GM23338 (cell line): ENCODE measurements at regions not wholly inside any gene's neighbourhood (a gene's known extent, or its start where the extent isn't known, plus 50 kb on each side); places are given as distances from the start of the nearest gene placed in this dataset.

Source experiments
- ATAC-seq: fragments of 200-7000 bp; cut with Tn5 transposase; 3 replicates; pipeline ENCODE4 v1.9.1; 2020
- DNase-seq: peaks from one replicate; pipeline ENCODE4 v3.0.0-alpha.2; 2015; ENCODE audit warnings: low spot score
- H2AFZ ChIP-seq: fragments of 200-600 bp; sonication (generic); 2 replicates; pipeline ENCODE4 v1.8.0; 2016; ENCODE audit warnings: antibody characterized with exemption, mild to moderate bottlenecking, moderate library complexity
- H3F3A ChIP-seq: fragments of 200-600 bp; sonication (generic); replicated peaks from 2 replicates; pipeline ENCODE4 v1.8.0; 2017; ENCODE audit warnings: antibody characterized with exemption, mixed run types, low read depth
- H3K27ac ChIP-seq: fragments of 200-600 bp; sonication (generic); 2 replicates; pipeline ENCODE4 v1.6.1; 2016; ENCODE audit warnings: low read depth
- H3K27me3 ChIP-seq: fragments of 200-600 bp; sonication (generic); 2 replicates; pipeline ENCODE4 v1.8.0; 2016; ENCODE audit warnings: mild to moderate bottlenecking, mixed run types, moderate library complexity; ENCODE audit not compliant: insufficient read depth
- H3K36me3 ChIP-seq: fragments of 200-600 bp; sonication (generic); 2 replicates; pipeline ENCODE4 v1.8.0; 2016; ENCODE audit warnings: mild to moderate bottlenecking; ENCODE audit not compliant: insufficient read depth
- H3K4me1 ChIP-seq: fragments of 200-600 bp; sonication (generic); 2 replicates; pipeline ENCODE4 v1.8.0; 2016; ENCODE audit warnings: mild to moderate bottlenecking, moderate library complexity; ENCODE audit not compliant: insufficient read depth
- H3K4me2 ChIP-seq: fragments of 200-600 bp; sonication (generic); 2 replicates; pipeline ENCODE4 v1.7.1; 2017; ENCODE audit warnings: mixed run types
- H3K4me3 ChIP-seq: fragments of 200-600 bp; sonication (generic); 2 replicates; pipeline ENCODE4 v1.6.1; 2016; ENCODE audit warnings: mixed run types
- H3K79me2 ChIP-seq: fragments of 200-600 bp; sonication (generic); replicated peaks from 2 replicates; pipeline ENCODE4 v1.8.0; 2017; ENCODE audit warnings: mild to moderate bottlenecking; ENCODE audit not compliant: insufficient read depth
- H3K9me2 ChIP-seq: fragments of 200-600 bp; sonication (generic); 2 replicates; pipeline ENCODE4 v1.8.0; 2017; ENCODE audit not compliant: insufficient read depth
- H4K20me1 ChIP-seq: fragments of 200-600 bp; sonication (generic); replicated peaks from 2 replicates; pipeline ENCODE4 v1.8.0; 2017; ENCODE audit warnings: mild to moderate bottlenecking; ENCODE audit not compliant: insufficient read depth
- H3K27ac Mint-ChIP-seq: 2 replicates; pipeline ENCODE4 v1.8.0; 2020; ENCODE audit warnings: inconsistent platforms, mild to moderate bottlenecking, moderate library complexity, mixed read lengths
- H3K27me3 Mint-ChIP-seq: 3 replicates; pipeline ENCODE4 v1.8.0; 2022; ENCODE audit warnings: low read depth, mild to moderate bottlenecking, moderate library complexity, mixed read lengths, inconsistent platforms; ENCODE audit not compliant: insufficient read depth, poor library complexity
- H3K36me3 Mint-ChIP-seq: 3 replicates; pipeline ENCODE4 v1.8.0; 2021; ENCODE audit warnings: low read depth, mild to moderate bottlenecking, inconsistent platforms, moderate library complexity, mixed read lengths
- H3K4me1 Mint-ChIP-seq: 3 replicates; pipeline ENCODE4 v1.8.0; 2020; ENCODE audit warnings: mild to moderate bottlenecking, inconsistent platforms, mixed read lengths
- H3K4me3 Mint-ChIP-seq: 3 replicates; pipeline ENCODE4 v1.8.0; 2021; ENCODE audit warnings: moderate library complexity, mild to moderate bottlenecking, inconsistent platforms, mixed read lengths
- H3K9me3 Mint-ChIP-seq: 3 replicates; pipeline ENCODE4 v1.8.0; 2020; ENCODE audit warnings: moderate library complexity, mild to moderate bottlenecking, inconsistent platforms, mixed read lengths
- CREB1 ChIP-seq: fragments of 250-450 bp; sonication (Bioruptor Pico); IDR thresholded peaks from 2 replicates; pipeline ENCODE4 v1.5.0; 2020; ENCODE audit warnings: low read depth, mild to moderate bottlenecking, moderate library complexity
- EZH2phosphoT487 ChIP-seq: fragments of 200-600 bp; sonication (generic); IDR thresholded peaks from one replicate; pipeline ENCODE4 v1.8.1; 2018; ENCODE audit warnings: antibody characterized with exemption; ENCODE audit not compliant: unreplicated experiment
- JUNB ChIP-seq: IDR thresholded peaks from one replicate; pipeline ENCODE4 v1.6.1; 2016; ENCODE audit warnings: antibody characterized with exemption; ENCODE audit not compliant: unreplicated experiment
- NANOG ChIP-seq: IDR thresholded peaks from 2 replicates; pipeline ENCODE4 v1.6.1; 2016; ENCODE audit warnings: antibody characterized with exemption, borderline replicate concordance
- STAT1 ChIP-seq: IDR thresholded peaks from one replicate; pipeline ENCODE4 v1.6.1; 2016; ENCODE audit warnings: antibody characterized with exemption; ENCODE audit not compliant: unreplicated experiment
- ZNF114 ChIP-seq: fragments of 250-450 bp; sonication (Bioruptor Pico); IDR thresholded peaks from 2 replicates; pipeline ENCODE4 v1.5.0; 2020; ENCODE audit warnings: mild to moderate bottlenecking, moderate library complexity
- TF ChIP-seq, protein P1 (sequence below): IDR thresholded peaks from one replicate; pipeline ENCODE4 v1.6.1; 2018; ENCODE audit warnings: antibody characterized with exemption; ENCODE audit not compliant: unreplicated experiment
- TF ChIP-seq, protein P2 (sequence below): fragments of 250-450 bp; sonication (Bioruptor Pico); IDR thresholded peaks from 2 replicates; pipeline ENCODE4 v1.5.0; 2020; ENCODE audit warnings: mild to moderate bottlenecking, moderate library complexity
- TF ChIP-seq, protein P3 (sequence below): IDR thresholded peaks from 2 replicates; pipeline ENCODE4 v1.6.1; 2016; ENCODE audit warnings: antibody characterized with exemption

DNA sequence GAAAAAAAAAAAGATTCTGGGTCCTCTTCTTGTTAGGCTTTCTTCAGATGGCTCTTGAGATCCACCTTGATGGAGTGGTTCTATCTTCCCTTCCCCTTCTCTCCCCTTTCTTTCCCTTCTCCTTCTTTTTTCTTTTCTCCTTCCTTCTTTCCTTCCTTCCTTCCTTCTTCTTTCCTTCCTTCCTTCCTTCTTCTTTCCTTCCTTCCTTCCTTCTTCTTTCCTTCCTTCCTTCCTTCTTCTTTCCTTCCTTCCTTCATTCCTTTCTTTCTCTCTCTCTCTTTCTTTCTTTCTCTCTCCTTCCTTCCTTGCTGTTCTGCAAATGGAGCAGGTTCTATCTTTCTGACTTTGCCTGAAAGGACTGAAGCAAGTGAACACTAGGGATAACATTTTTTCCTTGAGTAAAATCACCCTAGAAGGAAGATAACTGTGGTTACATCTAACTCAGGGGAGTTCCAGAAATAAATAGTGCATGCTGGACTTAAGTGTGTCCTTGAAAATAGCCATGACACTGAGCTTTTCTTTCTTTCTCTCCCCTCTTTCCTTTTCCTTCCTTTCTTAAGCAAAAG is 68.8 kb upstream of the SEC14L1 start:
- Histone ChIP-seq H3K36me3 (no peaks in the 10 kb centered on the region), H3K4me1 (no peaks in the 10 kb centered on the region), H3K4me2 (no peak overlapping the region), H3K27ac (no peak overlapping the region), H4K20me1 (no peaks in the 10 kb centered on the region), H3K27me3 (no peaks in the 10 kb centered on the region), H3F3A (no peaks in the 10 kb centered on the region), H3K9me2 (no peaks in the 10 kb centered on the region), H3K4me3 (no peak overlapping the region), H2AFZ (no peak overlapping the region), H3K79me2 (no peaks in the 10 kb centered on the region)
- Mint-ChIP-seq H3K9me3 (no peaks in the 10 kb centered on the region), H3K36me3 (no peaks in the 10 kb centered on the region), H3K4me3 (no peak overlapping the region), H3K27ac (no peak overlapping the region), H3K27me3 (peaks cover 8% of the 10 kb centered on the region), H3K4me1 (peaks cover 23% of the 10 kb centered on the region)
- DNase-seq (no peak), ATAC-seq (no peak)
- no peak for TF ChIP-seq ZNF114 (CRISPR knock-in tag)
- TF ChIP-seq EZH2phosphoT487, result no peak
- no peak for TF ChIP-seq STAT1
- TF ChIP-seq JUNB, result no peak

DNA sequence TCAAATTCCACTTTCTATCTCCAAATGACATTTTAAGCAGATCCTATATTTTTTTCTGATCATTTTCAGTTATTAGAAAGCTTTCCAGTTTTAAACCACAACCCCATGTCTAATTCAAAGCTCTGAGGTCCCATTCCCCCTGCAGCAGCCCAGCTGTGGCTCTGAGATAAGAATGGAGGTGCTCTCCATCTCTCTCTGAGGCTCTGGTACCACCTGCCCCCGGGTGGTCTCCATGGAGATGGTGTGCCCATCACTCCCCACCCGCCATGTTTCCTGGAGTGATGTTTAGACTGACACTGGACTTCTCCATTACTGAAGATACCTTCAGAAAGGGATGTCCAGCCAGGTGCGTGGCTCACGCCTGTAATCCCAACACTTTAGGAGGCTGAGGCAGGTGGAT is 68.1 kb upstream of the SEC14L1 start:
- H3K4me3 ChIP-seq, result no peak overlapping the region
- H3K4me1 Mint-ChIP-seq, result peaks cover 16% of the 10 kb centered on the region
- H3K4me1 ChIP-seq, result no peaks in the 10 kb centered on the region
- DNase-seq, result no peak
- no peaks in the 10 kb centered on the region for H3K79me2 ChIP-seq
- no peaks in the 10 kb centered on the region for H3K9me2 ChIP-seq
- no peak overlapping the region for H3K4me3 Mint-ChIP-seq
- no peaks in the 10 kb centered on the region for H3K36me3 Mint-ChIP-seq
- H3K9me3 Mint-ChIP-seq, result no peaks in the 10 kb centered on the region
- no peak overlapping the region for H3K27ac Mint-ChIP-seq
- H3K36me3 ChIP-seq, result no peaks in the 10 kb centered on the region
- H3K27ac ChIP-seq, result no peak overlapping the region
- H3K27me3 Mint-ChIP-seq, result peaks cover 8% of the 10 kb centered on the region
- no peak overlapping the region for H2AFZ ChIP-seq
- no peaks in the 10 kb centered on the region for H3K27me3 ChIP-seq
- no peaks in the 10 kb centered on the region for H4K20me1 ChIP-seq
- H3K4me2 ChIP-seq, result no peak overlapping the region
- no peaks in the 10 kb centered on the region for H3F3A ChIP-seq
- no peak for ATAC-seq
- TF ChIP-seq, protein P1, sequence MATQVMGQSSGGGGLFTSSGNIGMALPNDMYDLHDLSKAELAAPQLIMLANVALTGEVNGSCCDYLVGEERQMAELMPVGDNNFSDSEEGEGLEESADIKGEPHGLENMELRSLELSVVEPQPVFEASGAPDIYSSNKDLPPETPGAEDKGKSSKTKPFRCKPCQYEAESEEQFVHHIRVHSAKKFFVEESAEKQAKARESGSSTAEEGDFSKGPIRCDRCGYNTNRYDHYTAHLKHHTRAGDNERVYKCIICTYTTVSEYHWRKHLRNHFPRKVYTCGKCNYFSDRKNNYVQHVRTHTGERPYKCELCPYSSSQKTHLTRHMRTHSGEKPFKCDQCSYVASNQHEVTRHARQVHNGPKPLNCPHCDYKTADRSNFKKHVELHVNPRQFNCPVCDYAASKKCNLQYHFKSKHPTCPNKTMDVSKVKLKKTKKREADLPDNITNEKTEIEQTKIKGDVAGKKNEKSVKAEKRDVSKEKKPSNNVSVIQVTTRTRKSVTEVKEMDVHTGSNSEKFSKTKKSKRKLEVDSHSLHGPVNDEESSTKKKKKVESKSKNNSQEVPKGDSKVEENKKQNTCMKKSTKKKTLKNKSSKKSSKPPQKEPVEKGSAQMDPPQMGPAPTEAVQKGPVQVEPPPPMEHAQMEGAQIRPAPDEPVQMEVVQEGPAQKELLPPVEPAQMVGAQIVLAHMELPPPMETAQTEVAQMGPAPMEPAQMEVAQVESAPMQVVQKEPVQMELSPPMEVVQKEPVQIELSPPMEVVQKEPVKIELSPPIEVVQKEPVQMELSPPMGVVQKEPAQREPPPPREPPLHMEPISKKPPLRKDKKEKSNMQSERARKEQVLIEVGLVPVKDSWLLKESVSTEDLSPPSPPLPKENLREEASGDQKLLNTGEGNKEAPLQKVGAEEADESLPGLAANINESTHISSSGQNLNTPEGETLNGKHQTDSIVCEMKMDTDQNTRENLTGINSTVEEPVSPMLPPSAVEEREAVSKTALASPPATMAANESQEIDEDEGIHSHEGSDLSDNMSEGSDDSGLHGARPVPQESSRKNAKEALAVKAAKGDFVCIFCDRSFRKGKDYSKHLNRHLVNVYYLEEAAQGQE, result no peak
- TF ChIP-seq, protein P2, sequence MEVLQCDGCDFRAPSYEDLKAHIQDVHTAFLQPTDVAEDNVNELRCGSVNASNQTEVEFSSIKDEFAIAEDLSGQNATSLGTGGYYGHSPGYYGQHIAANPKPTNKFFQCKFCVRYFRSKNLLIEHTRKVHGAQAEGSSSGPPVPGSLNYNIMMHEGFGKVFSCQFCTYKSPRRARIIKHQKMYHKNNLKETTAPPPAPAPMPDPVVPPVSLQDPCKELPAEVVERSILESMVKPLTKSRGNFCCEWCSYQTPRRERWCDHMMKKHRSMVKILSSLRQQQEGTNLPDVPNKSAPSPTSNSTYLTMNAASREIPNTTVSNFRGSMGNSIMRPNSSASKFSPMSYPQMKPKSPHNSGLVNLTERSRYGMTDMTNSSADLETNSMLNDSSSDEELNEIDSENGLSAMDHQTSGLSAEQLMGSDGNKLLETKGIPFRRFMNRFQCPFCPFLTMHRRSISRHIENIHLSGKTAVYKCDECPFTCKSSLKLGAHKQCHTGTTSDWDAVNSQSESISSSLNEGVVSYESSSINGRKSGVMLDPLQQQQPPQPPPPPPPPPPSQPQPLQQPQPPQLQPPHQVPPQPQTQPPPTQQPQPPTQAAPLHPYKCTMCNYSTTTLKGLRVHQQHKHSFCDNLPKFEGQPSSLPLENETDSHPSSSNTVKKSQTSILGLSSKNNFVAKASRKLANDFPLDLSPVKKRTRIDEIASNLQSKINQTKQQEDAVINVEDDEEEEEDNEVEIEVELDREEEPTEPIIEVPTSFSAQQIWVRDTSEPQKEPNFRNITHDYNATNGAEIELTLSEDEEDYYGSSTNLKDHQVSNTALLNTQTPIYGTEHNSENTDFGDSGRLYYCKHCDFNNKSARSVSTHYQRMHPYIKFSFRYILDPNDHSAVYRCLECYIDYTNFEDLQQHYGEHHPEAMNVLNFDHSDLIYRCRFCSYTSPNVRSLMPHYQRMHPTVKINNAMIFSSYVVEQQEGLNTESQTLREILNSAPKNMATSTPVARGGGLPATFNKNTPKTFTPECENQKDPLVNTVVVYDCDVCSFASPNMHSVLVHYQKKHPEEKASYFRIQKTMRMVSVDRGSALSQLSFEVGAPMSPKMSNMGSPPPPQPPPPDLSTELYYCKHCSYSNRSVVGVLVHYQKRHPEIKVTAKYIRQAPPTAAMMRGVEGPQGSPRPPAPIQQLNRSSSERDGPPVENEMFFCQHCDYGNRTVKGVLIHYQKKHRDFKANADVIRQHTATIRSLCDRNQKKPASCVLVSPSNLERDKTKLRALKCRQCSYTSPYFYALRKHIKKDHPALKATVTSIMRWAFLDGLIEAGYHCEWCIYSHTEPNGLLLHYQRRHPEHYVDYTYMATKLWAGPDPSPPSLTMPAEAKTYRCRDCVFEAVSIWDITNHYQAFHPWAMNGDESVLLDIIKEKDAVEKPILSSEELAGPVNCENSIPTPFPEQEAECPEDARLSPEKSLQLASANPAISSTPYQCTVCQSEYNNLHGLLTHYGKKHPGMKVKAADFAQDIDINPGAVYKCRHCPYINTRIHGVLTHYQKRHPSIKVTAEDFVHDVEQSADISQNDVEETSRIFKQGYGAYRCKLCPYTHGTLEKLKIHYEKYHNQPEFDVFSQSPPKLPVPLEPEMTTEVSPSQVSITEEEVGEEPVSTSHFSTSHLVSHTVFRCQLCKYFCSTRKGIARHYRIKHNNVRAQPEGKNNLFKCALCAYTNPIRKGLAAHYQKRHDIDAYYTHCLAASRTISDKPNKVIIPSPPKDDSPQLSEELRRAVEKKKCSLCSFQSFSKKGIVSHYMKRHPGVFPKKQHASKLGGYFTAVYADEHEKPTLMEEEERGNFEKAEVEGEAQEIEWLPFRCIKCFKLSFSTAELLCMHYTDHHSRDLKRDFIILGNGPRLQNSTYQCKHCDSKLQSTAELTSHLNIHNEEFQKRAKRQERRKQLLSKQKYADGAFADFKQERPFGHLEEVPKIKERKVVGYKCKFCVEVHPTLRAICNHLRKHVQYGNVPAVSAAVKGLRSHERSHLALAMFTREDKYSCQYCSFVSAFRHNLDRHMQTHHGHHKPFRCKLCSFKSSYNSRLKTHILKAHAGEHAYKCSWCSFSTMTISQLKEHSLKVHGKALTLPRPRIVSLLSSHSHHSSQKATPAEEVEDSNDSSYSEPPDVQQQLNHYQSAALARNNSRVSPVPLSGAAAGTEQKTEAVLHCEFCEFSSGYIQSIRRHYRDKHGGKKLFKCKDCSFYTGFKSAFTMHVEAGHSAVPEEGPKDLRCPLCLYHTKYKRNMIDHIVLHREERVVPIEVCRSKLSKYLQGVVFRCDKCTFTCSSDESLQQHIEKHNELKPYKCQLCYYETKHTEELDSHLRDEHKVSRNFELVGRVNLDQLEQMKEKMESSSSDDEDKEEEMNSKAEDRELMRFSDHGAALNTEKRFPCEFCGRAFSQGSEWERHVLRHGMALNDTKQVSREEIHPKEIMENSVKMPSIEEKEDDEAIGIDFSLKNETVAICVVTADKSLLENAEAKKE (CRISPR knock-in tag), result no peak
- TF ChIP-seq STAT1 (no peak), NANOG (no peak), ZNF114 (CRISPR knock-in tag) (no peak), CREB1 (no peak), EZH2phosphoT487 (no peak), JUNB (no peak)
- TF ChIP-seq, protein P3, sequence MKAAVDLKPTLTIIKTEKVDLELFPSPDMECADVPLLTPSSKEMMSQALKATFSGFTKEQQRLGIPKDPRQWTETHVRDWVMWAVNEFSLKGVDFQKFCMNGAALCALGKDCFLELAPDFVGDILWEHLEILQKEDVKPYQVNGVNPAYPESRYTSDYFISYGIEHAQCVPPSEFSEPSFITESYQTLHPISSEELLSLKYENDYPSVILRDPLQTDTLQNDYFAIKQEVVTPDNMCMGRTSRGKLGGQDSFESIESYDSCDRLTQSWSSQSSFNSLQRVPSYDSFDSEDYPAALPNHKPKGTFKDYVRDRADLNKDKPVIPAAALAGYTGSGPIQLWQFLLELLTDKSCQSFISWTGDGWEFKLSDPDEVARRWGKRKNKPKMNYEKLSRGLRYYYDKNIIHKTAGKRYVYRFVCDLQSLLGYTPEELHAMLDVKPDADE, result no peak
